Prostate gland (tissue), 2 donors: ENCODE measurements at regions not wholly inside any gene's neighbourhood (a gene's known extent, or its start where the extent isn't known, plus 50 kb on each side); places are given as distances from the start of the nearest gene placed in this dataset.

Experiments
- CTCF ChIP-seq, 4 experiments: fragments of 200-600 bp in 2 of 4; fragments of 450-650 bp in 2 of 4; sonication (generic) in 2 of 4; IDR thresholded peaks; 1 replicate in 3 of 4; 2 replicates in 1 of 4; pipeline ENCODE4 v1.5.1; 2016 to 2019; ENCODE audit warnings: antibody characterized with exemption in 4 of 4, mild to moderate bottlenecking in 2 of 4, moderate library complexity in 2 of 4
- POLR2A ChIP-seq: fragments of 450-650 bp; IDR thresholded peaks from one replicate; pipeline ENCODE4 v1.6.1; 2016; ENCODE audit warnings: antibody characterized with exemption, mild to moderate bottlenecking
- POLR2AphosphoS5 ChIP-seq: sonication (generic); formaldehyde crosslinking; IDR thresholded peaks from one replicate; pipeline ENCODE4 v1.6.1; 2017; ENCODE audit warnings: antibody characterized with exemption

GRCh38 chr5:175214152-175214551 is 229.8 kb downstream of the DRD1 start:
- TF ChIP-seq CTCF (IDR thresholded peaks at IDR 0.05): no peak
- no peak for TF ChIP-seq POLR2A
- no peak for TF ChIP-seq POLR2AphosphoS5
